BJ (cell line): ENCODE measurements at regions not wholly inside any gene's neighbourhood (a gene's known extent, or its start where the extent isn't known, plus 50 kb on each side); places are given as distances from the start of the nearest gene placed in this dataset.
"Not testable (repeated sequence)": the region's sequence is repeated elsewhere in the genome, so short reads cannot be mapped to it uniquely, and the experiment has no call there.

Experiments
- CTCF ChIA-PET: fragments of 350-600 bp; formaldehyde crosslinking; extraction: SDS; loops from one replicate; lab custom pipeline; 2021; ENCODE audit warnings: antibody characterized with exemption, inconsistent platforms; lab: Yijun Ruan, JAX
- POLR2A ChIA-PET: fragments of 300-600 bp; sonication (Branson Sonifier 250); formaldehyde crosslinking; extraction: SDS; loops from one replicate; lab custom pipeline; 2021; ENCODE audit warnings: antibody characterized with exemption; lab: Charles Lee
- DNase-seq: peaks from one replicate; pipeline ENCODE4 v3.0.0-alpha.2; 2011; ENCODE audit warnings: low read depth
- H3K27me3 ChIP-seq: 2 replicates; pipeline ENCODE4 v1.6.0; 2011; ENCODE audit warnings: low read length; ENCODE audit not compliant: control insufficient read depth, insufficient read depth
- H3K36me3 ChIP-seq: 2 replicates; pipeline ENCODE4 v1.5.1; 2011; ENCODE audit warnings: low read length; ENCODE audit not compliant: control insufficient read depth, insufficient read depth
- H3K4me3 ChIP-seq: 2 replicates; pipeline ENCODE4 v1.5.1; 2011; ENCODE audit warnings: low read depth, mild to moderate bottlenecking, control low read depth, low read length
- TF ChIP-seq, protein P1 (sequence below): IDR thresholded peaks from 2 replicates; pipeline ENCODE4 v1.5.1; 2011; ENCODE audit warnings: low read depth, mild to moderate bottlenecking, control low read depth, inconsistent platforms, low read length, moderate library complexity; ENCODE audit not compliant: insufficient read depth

DNA sequence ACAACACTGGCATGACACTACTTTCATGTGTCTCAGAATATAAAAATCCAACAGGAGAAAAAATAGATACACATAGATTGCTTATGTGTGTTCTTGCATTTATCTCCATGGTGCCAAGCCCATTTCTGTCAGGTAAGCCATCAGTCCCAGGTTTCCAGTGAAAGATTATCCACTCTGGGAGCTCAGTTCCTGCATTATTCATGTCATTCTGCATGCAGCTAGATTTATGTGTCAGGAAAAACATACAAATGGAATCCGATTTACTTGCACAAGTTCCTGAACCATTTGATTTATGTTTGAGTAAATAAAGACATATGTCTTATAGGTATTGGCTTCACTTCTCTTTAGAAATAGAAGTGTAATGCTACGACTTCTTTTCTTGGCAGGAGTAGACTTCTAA lies 569.7 kb downstream of the KCNJ2 start:
- no peaks in the 10 kb centered on the region for H3K36me3 ChIP-seq
- ChIA-PET CTCF (no interaction called here), POLR2A (no interaction called here)
- TF ChIP-seq, protein P1, sequence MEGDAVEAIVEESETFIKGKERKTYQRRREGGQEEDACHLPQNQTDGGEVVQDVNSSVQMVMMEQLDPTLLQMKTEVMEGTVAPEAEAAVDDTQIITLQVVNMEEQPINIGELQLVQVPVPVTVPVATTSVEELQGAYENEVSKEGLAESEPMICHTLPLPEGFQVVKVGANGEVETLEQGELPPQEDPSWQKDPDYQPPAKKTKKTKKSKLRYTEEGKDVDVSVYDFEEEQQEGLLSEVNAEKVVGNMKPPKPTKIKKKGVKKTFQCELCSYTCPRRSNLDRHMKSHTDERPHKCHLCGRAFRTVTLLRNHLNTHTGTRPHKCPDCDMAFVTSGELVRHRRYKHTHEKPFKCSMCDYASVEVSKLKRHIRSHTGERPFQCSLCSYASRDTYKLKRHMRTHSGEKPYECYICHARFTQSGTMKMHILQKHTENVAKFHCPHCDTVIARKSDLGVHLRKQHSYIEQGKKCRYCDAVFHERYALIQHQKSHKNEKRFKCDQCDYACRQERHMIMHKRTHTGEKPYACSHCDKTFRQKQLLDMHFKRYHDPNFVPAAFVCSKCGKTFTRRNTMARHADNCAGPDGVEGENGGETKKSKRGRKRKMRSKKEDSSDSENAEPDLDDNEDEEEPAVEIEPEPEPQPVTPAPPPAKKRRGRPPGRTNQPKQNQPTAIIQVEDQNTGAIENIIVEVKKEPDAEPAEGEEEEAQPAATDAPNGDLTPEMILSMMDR, result no peak
- H3K27me3 ChIP-seq, result no peaks in the 10 kb centered on the region
- no peak for DNase-seq
- no peak overlapping the region for H3K4me3 ChIP-seq

DNA sequence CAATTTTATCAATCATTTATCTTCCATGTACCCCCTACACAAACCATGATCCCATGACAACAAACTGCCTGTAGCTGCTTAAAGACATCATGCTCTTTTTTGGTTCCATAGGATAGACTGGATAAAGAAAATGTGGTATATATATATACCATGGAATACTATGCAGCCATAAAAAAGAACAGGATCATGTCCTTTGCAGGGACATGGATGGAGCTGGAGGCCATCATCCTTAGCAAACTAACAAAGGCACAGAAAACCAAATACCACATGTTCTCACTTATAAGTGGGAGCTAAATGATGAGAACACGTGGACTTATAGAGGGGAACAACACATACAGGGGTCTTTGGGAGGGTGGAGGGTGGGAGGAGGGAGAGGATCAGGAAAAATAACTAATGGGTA lies 577.2 kb downstream of the KCNJ2 start:
- POLR2A ChIA-PET, DNase-seq, H3K27me3 ChIP-seq, H3K36me3 ChIP-seq, H3K4me3 ChIP-seq: not testable (repeated sequence)
- CTCF ChIA-PET, result interaction anchor here (0.6 to 1.0 kb wide), 2 partner anchors 95 to 1079 kb away, joined by 3 read pairs; no protein-coding TSS in a partner anchor

DNA sequence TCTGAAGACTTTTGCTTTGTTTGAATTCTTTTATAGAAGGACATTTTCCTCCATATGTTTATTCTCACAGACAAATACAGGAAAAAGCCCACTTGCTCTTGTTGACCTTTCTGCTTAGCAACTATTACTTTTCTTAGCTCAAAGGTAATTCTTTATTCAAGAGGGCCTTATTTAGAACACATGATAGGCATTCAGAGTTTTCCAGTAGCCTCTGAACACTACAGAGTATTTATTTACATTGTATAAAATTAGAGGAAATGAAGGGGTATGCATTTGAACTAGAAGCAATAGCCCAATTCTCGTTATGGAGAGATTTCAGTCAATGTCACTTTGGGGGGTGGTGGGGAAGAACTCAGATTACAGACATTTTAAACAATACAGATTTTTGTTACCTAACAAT lies 581.7 kb downstream of the KCNJ2 start:
- ChIA-PET CTCF (no interaction called here), POLR2A (no interaction called here)
- DNase-seq, result no peak
- Histone ChIP-seq H3K36me3 (no peaks in the 10 kb centered on the region), H3K4me3 (no peak overlapping the region), H3K27me3 (no peaks in the 10 kb centered on the region)
- TF ChIP-seq, protein P1, result no peak

DNA sequence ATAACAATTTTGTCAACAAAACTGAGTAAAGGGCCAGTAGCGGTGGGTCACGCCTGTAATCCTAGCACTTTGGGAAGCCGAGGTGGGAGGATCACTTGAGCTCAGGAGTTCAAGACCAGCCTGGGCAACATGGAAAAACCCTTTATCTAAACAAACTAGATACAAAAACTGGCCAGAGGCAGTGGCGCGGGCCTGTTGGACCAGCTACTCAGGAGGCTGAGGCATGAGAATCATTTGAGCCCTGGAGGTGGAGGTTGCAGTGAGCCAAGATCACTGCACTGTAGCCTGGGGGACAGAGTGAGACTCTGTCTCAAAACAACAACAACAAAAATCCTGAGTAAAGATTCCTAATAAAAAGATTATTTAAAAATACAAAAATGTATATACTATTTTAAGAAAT lies 583.1 kb downstream of the KCNJ2 start:
- H3K27me3 ChIP-seq, POLR2A ChIA-PET, CTCF ChIA-PET, DNase-seq, H3K4me3 ChIP-seq, H3K36me3 ChIP-seq: not testable (repeated sequence)

DNA sequence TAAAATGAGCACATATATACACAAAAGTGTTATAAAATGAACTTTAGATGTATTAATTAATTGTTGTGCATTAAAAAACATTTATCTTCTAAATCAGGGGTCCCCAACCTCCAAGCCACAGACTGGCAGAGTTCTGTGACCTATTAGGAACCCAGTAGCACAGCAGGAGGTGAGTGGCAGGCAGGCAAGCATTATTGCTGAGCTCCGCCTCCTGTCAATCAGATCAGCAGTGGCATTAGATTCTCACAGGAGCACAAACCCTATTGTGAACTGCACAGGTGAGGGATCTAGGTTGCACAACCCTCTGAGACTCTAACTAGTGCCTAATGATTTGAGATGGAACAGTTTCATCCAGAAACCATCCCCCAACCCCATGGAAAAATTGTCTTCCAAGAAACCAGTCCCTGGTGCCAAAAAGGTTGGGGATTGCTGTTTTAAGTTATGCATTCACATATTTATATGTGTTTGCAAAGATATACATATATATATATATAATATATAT lies 583.7 kb downstream of the KCNJ2 start:
- TF ChIP-seq, protein P1, result no peak
- H3K4me3 ChIP-seq, result no peak overlapping the region
- DNase-seq, result no peak
- CTCF ChIA-PET, result no interaction called here
- no peaks in the 10 kb centered on the region for H3K27me3 ChIP-seq
- POLR2A ChIA-PET, result no interaction called here
- no peaks in the 10 kb centered on the region for H3K36me3 ChIP-seq

DNA sequence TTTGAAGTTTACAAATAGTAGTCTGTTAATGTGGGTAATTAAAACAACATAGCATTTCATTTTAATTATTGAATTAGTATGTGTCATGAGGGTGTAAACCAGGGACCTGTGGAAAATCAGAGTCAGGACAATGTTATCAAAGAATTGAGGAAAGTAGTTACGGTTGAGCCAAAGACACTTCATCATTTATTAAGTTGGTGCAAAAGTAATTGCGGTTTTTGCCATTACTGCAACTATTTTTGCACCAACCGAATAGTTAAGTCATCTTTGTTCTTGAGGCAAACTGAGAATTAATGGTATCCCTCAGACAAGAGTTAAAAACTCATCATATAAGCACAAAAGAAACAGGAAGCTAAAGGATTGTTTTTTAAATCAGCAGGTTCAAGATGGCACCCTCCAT lies 593.7 kb downstream of the KCNJ2 start:
- no peak for DNase-seq
- TF ChIP-seq, protein P1, result no peak
- H3K4me3 ChIP-seq, result no peak overlapping the region
- CTCF ChIA-PET, result no interaction called here
- POLR2A ChIA-PET, result no interaction called here
- no peaks in the 10 kb centered on the region for H3K27me3 ChIP-seq
- H3K36me3 ChIP-seq, result no peaks in the 10 kb centered on the region
